K562 (cell line): ENCODE measurements at regions not wholly inside any gene's neighbourhood (a gene's known extent, or its start where the extent isn't known, plus 50 kb on each side); places are given as distances from the start of the nearest gene placed in this dataset.

ENCODE experiments used
- MAFK ChIP-seq: IDR thresholded peaks from 2 replicates; pipeline ENCODE4 v1.6.1; 2011; ENCODE audit warnings: low read length, improper control_type of control experiment
- NRF1 ChIP-seq, 2 experiments: fragments of 450-650 bp; IDR thresholded peaks in 1 of 2; conservative IDR thresholded peaks in 1 of 2; 2 replicates each; pipeline ENCODE4 v1.6.1; 2014; ENCODE audit warnings: mild to moderate bottlenecking in 2 of 2

- TF ChIP-seq NRF1 (conservative IDR thresholded peaks at IDR 0.05 in 1 of 2, IDR thresholded peaks at IDR 0.05 in 1 of 2) (no peak), MAFK (no peak)
Measured at GRCh38 chr3:168806871-168807270, 711.1 kb upstream of the GOLIM4 start.
